Ureter (tissue), 1 donor: ENCODE measurements at regions not wholly inside any gene's neighbourhood (a gene's known extent, or its start where the extent isn't known, plus 50 kb on each side); places are given as distances from the start of the nearest gene placed in this dataset.

Experiments
- DNase-seq: peaks from one replicate; pipeline ENCODE4 v3.0.0-alpha.2; 2020; ENCODE audit warnings: low spot score
- donor health status: DM: yes; HTN: yes; CAD: no.

DNA sequence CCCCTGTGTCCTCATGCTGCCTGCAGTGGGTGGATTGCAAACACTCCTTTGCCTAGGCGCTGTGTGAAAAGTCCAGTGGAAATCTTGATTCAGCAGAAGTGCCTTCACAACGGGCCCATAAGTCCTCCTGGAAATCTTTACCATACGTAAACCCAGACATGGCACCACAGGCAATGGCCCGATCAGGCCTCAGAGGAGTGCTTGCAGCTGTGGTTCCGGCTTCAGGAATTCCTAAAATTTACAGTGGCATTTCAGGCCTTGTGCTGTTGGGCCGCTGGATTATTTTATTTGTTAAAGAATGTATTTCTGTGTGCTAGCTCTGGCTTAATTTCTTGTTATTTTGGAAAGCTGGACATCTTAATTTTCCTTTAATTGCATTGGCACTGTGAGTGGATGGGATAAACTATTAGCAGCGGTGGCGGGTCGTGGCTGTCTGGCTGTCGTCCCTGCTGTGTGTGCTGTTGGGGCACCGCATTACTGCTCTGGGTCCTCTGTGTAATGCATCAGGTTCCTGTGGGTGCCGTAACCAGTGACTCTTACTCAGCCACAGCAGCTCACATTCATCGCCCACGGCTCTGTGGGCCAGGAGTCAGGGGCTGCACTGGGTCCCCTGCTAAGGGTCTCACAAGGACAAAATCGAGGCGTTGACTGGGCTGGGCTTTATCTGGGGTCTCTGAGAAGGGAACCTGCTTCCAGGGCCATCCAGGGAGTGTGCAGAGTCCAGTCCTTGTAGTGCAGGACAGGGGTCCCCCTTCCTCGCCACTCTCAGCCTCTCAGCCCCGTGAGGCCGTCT, 73.1 kb downstream of the RTP5 start:
- DNase-seq: peak; percentile 35

DNA sequence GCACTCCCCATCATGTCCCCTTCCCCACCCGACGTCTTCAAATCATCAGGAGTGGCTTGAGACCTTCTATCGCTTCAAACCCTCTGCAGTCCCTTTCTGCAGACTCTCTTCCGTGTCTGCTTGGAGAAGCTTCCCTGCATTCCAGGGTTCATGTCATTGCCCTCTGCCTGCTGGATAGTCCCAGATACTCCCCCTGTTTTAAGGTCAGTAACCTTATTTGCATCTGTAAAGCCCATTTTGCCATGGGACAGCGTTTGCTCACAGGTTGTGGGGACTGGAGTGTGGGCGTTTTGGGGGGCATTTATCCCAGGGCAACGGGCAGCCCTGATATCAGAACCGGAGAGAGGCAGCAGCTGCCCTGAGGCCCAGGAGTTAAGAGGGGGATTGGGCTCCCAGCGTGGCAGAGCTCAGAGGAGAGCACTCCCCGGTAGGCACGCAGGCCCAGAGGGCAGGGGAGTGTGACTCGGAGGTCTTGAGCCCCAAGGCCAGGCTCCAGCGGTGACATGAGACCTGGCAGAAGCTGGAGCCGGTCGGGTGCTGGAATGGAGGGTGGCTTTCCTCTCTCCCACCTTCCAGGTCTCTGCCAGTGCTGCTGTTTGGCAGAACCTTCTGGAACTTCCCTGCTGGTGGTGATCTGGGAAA, 73.8 kb downstream of the RTP5 start:
- peak; percentile 27 for DNase-seq

DNA sequence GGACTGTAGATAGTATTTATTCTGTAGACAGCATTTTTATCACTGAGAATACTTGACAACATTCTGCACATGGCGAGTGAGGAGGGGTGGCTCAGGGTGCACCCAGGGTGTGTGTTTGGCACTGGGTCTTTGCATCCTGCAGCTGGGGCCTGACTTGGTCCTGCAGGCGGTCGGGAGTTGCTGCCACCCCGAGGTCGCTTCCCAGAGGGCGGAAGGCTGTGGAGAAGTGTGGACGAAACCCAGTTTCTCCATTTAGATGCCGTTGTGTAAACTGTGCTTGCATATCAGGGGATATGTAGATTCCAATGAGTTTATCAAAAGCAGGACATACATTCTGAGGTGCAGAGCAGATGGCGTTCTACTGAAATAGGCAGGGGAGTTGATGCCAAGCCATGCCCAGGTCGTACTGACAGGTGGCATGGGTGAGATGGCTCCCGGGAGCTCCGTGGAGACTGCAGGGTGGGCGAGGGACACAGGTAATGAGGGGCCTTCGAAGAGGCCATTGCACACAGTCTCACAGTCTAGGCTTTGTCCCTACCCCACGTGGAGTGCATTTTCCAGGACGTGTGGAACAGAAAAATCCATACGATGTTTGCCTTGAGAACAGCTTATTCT, 74.5 kb downstream of the RTP5 start:
- DNase-seq: no peak

DNA sequence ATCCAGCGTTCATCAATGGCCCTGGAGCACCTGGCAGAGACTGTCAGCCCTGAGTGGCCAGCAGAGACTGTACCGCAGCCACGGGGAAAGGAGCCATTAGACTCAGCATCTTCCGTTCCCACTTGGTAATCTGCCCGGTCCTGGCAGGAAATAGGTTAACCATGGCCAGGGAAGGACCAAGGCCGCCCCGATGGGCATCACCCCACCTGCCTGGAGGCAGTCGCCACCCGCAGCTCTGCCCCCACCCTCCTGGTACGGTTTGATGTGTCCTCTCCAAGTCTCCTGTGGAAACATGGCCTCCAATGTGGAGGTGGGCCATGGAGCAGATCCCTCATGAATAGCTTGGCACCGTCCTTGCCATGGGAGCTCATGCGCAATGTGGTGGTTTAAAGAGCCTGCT, 75.3 kb downstream of the RTP5 start:
- no peak for DNase-seq

DNA sequence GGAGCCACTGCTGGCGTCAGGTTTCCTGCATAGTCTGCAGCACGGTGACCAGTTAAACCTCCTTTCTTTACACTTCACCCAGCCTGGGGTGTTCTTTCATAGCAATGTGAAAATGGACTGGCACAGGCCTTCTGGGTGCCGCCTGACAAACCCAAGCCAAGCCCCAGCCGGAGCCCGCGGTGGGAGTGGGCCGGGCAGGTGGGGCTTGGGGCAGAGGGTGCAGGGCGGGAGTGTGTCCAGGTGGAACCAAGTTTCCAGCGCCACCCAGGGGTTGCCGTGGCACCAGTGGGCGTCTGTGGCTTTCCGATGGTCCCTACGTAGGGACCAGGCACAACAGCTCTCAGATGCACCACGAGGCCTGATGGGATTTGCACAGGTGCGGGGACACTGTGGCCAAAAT, 75.8 kb downstream of the RTP5 start:
- no peak for DNase-seq

DNA sequence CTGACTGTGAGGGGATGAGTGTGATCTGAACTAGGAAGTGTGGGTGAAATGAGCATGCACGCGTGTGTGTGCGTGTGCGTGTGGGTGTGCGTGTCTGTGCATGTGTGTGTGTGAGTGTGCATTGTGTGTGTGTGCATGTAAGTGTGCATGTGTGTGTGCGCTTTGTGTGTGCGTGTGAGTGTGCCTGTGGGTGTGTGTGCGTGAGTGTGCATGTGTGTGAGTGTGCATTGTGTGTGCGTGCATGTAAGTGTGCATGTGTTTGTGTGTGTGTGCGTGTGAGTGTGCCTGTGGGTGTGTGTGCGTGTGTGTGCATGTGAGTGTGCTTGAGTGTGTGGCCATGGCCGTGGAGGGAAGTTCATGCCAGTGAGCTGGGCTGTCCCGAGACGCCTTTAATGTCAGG, 76.3 kb downstream of the RTP5 start:
- no peak for DNase-seq

DNA sequence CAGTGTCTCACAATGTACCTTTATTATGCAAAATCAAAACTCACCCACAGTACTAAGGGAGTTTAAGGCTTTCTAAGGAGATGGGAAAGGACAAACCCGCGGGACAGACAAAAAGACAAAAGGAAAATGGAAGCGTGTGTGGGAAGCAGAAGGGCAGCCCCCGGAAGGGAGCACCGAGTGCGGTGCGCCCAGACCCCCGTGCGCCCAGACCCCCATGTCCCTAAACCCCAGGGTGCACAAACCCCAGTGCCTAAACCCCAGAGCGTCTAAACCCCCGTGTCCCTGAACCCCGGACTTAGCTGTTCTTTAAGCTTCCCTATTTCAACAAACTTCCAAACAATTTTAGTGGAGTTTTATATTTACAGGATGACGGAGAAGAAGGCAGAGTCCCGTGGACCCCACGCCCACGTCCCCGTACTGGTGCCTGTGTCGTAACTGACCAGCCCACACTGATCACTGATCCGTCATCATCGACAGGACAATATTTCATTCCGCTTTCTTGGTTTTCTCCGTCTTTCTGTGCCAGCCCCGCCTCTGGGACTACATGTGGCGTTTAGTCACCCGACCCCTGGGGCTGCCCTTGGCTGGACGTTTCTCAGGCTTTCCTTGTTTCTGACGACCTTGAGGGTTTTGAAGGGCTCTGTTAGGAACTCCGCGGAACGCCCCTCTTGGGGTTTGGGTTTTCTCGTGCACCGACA, 76.9 kb downstream of the RTP5 start:
- DNase-seq: no peak

DNA sequence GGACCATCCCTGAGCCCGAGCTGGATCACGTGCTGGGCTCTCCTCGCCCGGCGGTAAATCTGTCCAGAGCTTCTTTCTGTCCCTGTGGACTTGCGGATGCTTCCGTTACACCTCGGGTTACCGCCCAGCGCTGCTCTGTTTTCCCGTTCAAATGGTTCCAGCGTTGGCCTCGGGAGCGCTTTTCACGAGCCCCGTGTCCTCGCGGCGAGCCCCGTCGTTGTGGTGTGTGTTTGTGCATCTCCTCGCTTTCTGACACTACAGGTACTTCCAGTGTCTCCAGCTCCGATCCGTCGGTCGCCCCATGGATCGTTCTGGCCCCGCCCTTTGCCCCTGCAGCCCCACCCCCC, 77.4 kb downstream of the RTP5 start:
- DNase-seq: no peak

DNA sequence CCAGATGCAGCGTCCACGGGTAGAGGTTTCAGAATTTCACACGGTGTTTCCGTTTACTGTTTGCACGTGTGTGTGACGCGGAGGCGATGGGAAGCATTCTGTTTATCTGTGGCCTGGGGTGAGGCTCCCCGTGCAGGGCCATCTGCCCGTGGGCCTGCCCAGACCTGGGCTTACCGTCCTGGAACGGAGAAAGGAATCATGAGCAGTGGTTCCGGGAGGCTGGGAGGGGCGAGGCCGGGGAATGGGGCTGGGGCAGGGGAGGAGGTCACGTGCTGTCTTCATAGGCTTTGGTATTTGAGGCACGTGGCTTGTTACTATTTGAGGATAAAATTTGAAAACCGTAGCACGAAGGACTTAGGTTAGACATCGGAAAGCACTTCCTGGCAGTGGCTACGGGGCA, 77.9 kb downstream of the RTP5 start:
- DNase-seq: no peak

DNA sequence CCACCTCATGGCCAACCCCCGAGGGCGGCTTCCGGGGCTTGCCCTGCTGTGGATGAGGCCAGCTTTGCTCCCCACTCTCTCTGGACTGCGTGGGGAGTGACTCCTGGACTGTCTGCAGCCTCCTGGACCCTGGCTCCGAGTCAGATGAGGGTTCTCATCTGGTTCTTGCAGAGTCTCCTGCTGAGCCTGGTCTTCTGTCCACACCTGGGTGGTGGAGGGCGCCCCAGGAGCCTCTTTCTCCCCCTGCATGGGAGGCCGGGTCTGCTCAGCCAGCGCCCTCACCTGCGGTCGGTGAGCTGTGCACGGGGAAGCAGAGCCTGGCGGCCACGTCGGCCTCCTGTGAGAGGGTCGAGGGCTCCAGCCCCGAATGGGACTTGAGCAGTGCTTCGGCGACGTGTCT, 78.3 kb downstream of the RTP5 start:
- no peak for DNase-seq

DNA sequence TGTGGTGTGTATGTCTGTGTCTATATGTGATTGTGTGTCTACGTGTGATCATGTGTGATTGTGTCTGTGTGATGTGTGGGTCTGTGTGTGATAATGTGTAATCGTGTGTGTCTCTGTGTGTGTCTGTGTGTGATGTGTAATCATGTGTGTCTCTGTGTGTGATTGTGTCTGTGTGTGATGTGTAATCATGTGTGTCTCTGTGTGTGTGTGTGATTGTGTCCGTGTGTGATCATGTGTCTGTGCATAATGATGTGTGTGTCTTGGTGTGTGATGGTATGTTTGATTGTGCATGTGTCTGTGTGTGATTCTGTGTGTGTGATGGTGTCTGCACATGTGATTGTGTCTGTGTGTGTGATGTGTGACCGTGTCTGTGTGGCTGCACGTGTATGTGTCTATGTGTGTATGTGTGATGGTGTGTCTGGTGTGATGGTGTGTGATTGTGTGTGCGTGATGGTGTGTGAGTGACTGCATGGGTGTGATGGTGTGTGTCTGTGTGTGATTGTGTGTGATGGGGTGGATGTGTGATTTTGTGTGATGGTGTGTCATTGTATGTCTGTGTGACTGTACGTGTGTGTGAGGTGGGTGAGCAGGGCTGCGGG, 78.9 kb downstream of the RTP5 start:
- no peak for DNase-seq

DNA sequence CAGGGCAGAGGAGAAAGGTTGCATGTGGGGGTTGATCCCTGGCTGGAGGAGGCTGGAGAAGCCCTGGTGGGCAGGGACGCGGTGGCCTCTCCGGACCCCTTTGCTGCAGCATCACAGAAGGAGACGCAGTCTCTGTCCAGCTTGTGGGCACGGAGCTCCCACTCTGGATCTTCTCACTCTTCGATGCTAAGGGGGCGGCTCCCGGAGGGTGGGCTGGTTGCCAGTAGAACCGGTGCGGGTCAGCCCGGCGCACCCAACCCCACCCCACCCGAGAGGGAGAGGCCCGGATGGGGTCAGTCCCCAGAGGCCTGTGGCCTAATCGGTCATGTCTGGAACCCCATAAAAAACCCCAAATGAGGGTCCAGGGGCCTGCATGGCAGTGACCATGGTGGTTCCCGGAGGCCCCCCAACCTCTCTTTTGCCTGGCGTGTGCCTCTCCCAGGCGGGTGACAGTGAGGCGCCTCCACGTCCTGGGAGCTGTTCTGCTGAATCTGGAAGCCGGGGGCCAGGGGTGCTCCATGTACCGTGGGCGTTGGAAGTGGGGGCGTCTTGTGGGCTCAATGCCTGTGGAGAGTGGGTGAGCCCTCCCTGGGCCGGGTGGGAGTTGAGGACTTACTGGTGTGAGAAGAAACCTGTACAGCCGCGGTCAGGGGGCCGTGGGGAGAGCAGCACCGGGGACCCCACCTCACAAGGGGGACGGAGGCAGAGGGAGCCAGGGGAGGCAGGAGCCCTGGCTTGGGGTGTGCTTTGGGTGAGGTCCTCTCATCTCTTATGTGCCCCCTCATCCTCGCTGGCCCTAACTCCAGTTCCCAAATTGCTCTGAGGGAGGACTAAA, 79.6 kb downstream of the RTP5 start:
- DNase-seq: no peak

DNA sequence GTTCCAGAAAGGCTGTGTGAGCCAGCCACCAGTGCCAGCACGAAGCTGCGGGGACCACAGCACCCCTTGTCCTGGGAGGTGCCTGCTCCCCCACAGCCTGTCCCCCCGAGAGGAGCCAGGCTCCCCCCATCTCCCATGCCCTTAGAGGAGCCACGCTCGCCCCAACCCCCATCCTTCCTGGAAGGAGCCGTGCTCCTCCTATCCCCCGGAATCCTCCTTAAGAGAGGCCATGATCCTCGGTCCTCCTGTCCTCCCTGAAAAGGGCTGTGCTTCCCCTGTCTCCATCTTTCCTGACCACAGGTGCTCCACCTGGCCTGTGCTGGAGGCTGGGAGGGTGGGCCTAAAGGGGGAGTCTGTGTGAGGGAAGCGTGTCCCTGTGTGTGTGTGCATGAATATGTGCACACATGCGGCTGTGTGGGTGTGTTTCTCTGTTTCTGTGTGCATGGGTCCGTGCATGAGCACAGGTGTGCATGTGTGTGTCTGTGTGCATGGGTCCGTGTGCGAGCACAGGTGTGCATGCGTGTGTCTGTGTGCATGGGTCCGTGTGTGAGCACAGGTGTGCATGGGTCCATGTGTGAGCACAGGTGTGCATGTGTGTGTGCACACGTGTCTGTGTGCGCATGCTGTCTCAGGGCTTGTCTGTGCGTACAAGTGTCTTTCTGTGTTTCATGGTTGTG, 80.3 kb downstream of the RTP5 start:
- no peak for DNase-seq

DNA sequence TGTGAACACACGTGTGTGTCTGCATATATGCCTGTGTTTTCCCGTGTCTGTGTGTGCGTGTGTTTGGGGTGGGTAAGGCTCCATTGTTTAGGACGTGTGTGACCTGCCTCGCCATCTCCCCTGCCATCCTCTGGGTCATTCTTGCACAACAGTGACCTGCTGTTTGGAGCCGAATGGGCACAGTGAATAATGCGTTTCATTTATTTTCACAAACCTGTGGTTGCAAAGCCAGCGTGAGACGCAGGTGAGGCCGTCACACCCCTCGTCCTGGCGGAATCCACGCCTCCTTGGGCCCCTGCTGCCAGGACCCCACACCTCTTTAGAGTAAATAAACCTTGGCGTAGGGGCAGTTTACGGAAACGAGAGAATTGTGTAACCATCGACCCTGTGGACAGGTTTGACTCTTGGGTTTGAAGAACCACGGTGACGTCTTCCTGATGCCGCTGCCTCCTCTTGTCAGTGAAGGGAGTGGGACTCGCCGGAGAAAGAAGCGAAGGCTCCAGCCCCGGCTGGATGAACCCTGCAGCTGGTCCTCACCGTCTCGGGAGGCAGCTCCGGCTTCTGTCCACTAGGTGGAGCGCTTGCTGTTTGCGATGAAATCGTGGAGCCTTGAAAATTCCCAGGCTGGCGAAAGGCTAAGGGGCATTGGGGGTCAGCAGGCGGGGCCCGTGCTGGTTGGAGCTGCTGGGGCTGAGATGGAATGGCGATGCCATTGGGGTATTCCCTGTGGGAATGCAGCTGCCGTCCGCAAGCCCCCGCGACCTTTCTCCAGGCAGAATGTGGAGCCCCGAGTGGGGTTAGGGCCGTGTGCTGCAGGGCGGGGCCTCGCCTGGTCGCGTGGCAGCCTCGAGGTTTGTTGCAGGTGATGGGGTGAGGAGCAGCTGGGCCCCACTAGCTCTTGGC, 81.1 kb downstream of the RTP5 start:
- peak; percentile 76 for DNase-seq

DNA sequence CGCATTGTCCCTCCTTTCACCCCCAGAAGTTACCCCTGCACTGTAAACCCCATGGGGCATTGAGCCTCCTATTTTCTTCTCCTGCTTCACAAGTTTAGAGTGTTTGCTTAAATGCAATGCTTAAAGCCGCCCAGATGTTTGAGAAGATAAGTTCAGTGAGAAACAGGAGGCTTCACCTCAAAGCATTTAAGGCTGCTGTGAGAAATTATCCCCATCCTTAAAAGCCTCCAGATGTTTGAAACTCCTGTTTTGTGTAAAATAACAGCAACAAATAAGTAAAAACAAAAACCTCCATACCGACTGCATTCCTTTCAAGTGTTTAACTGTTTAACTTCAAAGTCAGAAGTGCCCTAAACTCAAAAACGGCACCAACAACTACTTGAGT, 81.8 kb downstream of the RTP5 start:
- DNase-seq: no peak

DNA sequence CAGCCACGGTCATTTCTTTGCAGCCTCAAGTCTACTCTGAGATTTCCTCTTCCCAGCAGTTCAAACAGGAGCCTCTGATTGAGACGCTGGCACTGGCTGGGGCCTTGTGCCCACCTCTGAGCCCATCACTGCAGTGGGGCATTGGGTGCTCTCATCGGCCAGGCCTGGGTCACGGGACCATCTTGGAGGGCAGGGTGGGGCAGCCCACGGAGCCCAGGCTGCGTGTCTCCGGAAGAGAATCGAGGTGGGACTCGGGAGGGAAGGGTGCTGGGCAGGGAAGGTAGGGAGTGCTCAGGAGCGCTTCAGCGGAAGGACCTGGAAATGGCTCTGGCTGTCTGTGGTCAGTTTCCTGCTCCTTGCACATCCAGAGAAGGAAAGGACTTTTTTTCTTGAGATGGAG, 82.4 kb downstream of the RTP5 start:
- DNase-seq: no peak

DNA sequence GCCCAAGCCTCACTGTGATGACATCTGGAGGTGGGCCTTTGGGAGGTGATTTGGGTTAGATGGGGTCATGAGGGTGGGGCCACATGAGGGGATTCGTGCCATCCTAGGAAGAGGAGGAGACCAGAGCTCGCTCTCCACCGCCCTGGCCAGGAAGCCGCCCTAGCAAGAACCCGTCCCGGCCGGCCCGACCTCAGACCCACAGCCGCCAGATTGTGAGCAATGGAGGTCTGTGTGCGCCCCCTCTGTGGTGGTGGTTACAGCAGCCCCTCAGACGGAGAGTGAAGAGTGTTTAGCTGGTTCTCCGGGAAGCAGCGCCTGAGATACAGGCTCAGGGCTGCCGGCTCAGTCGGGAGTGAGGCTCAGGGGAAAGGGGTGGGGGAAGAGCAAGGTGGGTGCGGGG, 83.3 kb downstream of the RTP5 start:
- no peak for DNase-seq

DNA sequence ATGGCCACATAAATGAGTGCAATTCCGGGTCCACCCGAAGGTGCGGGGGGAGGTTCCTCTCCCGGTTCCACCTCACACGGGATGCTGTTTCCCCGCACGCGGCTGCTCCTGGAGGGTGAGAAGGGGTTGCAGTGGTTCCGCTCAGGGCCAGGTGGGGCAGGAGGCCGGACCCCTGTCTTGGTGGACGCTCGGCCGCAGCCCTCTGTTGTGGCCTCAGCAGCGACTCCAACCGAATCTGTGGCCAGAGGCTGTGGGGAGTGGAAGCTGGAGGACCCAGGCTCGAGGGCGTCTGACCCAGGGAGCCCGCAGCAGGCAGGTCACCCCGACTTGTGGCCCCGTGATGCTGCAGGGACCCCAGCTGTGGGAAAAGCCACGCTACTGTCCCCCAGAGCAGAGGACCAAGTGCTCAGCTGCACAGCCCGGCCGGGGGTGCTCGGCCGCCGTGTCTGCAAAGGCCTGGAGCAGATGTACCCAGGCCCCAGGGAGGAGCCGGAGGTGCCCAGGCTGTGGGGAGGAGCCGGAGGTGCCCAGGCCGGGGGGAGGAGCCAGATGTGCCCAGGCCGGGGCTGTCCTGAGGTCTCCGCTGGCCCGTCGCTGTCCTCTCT, 83.9 kb downstream of the RTP5 start:
- DNase-seq: no peak

DNA sequence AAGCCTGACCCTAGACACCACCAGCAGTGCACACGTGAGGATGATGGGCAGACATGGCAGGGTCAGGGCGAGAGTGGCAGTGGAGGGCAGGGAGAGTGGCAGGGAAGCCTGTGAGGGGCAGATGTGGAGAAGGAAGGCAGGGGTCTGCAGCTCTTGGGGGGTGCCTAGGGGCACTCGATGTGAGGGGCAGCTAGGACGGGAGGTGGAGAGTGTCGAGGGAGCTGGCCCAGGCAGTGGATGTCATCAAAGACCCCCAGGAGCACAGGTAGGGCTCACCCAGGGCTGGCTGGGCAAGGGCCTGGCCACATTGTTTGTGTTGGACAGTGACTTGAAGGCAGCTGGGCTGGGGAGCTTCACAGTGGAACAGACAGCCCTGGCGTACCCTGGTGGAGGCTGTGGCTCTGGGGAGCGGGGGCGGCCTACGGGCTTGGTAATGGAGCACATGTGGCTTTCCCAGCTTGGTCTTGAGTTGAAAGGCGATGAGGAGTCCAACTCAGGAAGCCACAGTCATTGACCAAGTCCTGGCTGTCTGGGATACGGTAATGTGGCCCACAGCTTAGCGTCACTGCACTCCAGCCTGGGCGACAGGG, 87.1 kb downstream of the RTP5 start:
- DNase-seq: no peak
